ENCODE measurements at regions not wholly inside any gene's neighbourhood (a gene's known extent, or its start where the extent isn't known, plus 50 kb on each side); places are given as distances from the start of the nearest gene placed in this dataset.
A peak's percentile ranks its signal among the peaks of the same experiment; 100 is the strongest.
"Not testable (repeated sequence)": the region's sequence is repeated elsewhere in the genome, so short reads cannot be mapped to it uniquely, and the experiment has no call there.

GRCh38 chr12:11446372-11446771, 51.0 kb upstream of the PRB2 start:
- DNase-seq (ENCODE audit: low read depth): no peak

- DNase-seq (ENCODE audit: low read depth): no peak
These were observed 62.8 kb upstream of the PRB2 start for GRCh38 chr12:11457996-11458645.

- no peak for DNase-seq (ENCODE audit: low read depth)
These were observed 65.1 kb upstream of the PRB2 start for GRCh38 chr12:11460343-11461023.

- DNase-seq (ENCODE audit: low read depth): no peak
These were observed 66.1 kb upstream of the PRB2 start for GRCh38 chr12:11461433-11461832.

GRCh38 chr12:11477110-11477509, 81.7 kb upstream of the PRB2 start:
- no peak for DNase-seq (ENCODE audit: low read depth)

GRCh38 chr12:11482955-11483354, 87.6 kb upstream of the PRB2 start:
- DNase-seq (ENCODE audit: low read depth): no peak

GRCh38 chr12:11486623-11487444, 91.5 kb upstream of the PRB2 start:
- peak; percentile 55 for DNase-seq (ENCODE audit: low read depth)

GRCh38 chr12:11496157-11496851, 100.9 kb upstream of the PRB2 start:
- no peak for DNase-seq (ENCODE audit: low read depth)

GRCh38 chr12:11497438-11497837, 102.1 kb upstream of the PRB2 start:
- no peak for DNase-seq (ENCODE audit: low read depth)

GRCh38 chr12:11497995-11498394, 102.6 kb upstream of the PRB2 start:
- no peak for DNase-seq (ENCODE audit: low read depth)

GRCh38 chr12:11498574-11498973, 103.2 kb upstream of the PRB2 start:
- DNase-seq (ENCODE audit: low read depth): not testable (repeated sequence)

GRCh38 chr12:11499806-11500187, 104.4 kb upstream of the PRB2 start:
- DNase-seq (ENCODE audit: low read depth): no peak

- DNase-seq (ENCODE audit: low read depth): peak; percentile 53
These were observed 105.0 kb upstream of the PRB2 start for GRCh38 chr12:11500188-11500860.

- DNase-seq (ENCODE audit: low read depth): no peak
These were observed 105.5 kb upstream of the PRB2 start for GRCh38 chr12:11500861-11501230.

- no peak for DNase-seq (ENCODE audit: low read depth)
These were observed 113.3 kb upstream of the PRB2 start for GRCh38 chr12:11508699-11509098.

GRCh38 chr12:11509326-11509725, 114.0 kb upstream of the PRB2 start:
- DNase-seq (ENCODE audit: low read depth): no peak

- no peak for DNase-seq (ENCODE audit: low read depth)
These were observed 115.3 kb upstream of the PRB2 start for GRCh38 chr12:11510671-11511070.

- DNase-seq (ENCODE audit: low read depth): no peak
These were observed 117.9 kb upstream of the PRB2 start for GRCh38 chr12:11513288-11513687.

- no peak for DNase-seq (ENCODE audit: low read depth)
These were observed 121.7 kb upstream of the PRB2 start for GRCh38 chr12:11517080-11517479.

GRCh38 chr12:11524446-11524845, 125.0 kb upstream of the ETV6 start:
- DNase-seq (ENCODE audit: low read depth): no peak

- no peak for DNase-seq (ENCODE audit: low read depth)
These were observed 115.4 kb upstream of the ETV6 start for GRCh38 chr12:11534064-11534463.

GRCh38 chr12:11535127-11535526, 114.3 kb upstream of the ETV6 start:
- no peak for DNase-seq (ENCODE audit: low read depth)

All from activated T-helper 1 cell treated with Interleukin-2 at 50 U/mL for 16 hours (primary cell).